GM06990 (cell line): ENCODE measurements at regions not wholly inside any gene's neighbourhood (a gene's known extent, or its start where the extent isn't known, plus 50 kb on each side); places are given as distances from the start of the nearest gene placed in this dataset.

Source experiments
- DNase-seq: peaks from one replicate; pipeline ENCODE4 v3.0.0-alpha.2; 2011; ENCODE audit not compliant: insufficient read length; ENCODE audit errors: extremely low read depth
- H3K27me3 ChIP-seq: replicated peaks from 2 replicates; pipeline ENCODE4 v1.6.0; 2011; ENCODE audit warnings: low read length; ENCODE audit not compliant: control insufficient read depth, insufficient read depth
- H3K36me3 ChIP-seq: 2 replicates; pipeline ENCODE4 v1.5.1; 2011; ENCODE audit warnings: low read length; ENCODE audit not compliant: control insufficient read depth, insufficient read depth
- H3K4me3 ChIP-seq: replicated peaks from 2 replicates; pipeline ENCODE4 v1.5.1; 2011; ENCODE audit warnings: low read depth, mild to moderate bottlenecking, control low read depth, low read length
- CTCF ChIP-seq: IDR thresholded peaks from 2 replicates; pipeline ENCODE4 v1.5.1; 2011; ENCODE audit warnings: low read length, control low read depth, mild to moderate bottlenecking, inconsistent platforms; ENCODE audit not compliant: insufficient read depth, poor library complexity, severe bottlenecking

- no peaks in the 10 kb centered on the region; the same call in 1 of the 2 replicates for H3K27me3 ChIP-seq
- no peak overlapping the region for H3K4me3 ChIP-seq
- DNase-seq: no peak
- no peaks in the 10 kb centered on the region for H3K36me3 ChIP-seq
- no peak for TF ChIP-seq CTCF
These were observed 223.6 kb downstream of the OGFRL1 start for GRCh38 chr6:71512256-71512655.

GRCh38 chr6:71513036-71513435 lies 224.4 kb downstream of the OGFRL1 start:
- DNase-seq: no peak
- TF ChIP-seq CTCF: no peak
- Histone ChIP-seq H3K36me3 (no peaks in the 10 kb centered on the region), H3K4me3 (no peak overlapping the region), H3K27me3 (no peaks in the 10 kb centered on the region; the same call in 1 of the 2 replicates)

- H3K27me3 ChIP-seq: no peaks in the 10 kb centered on the region; the same call in 1 of the 2 replicates
- DNase-seq: no peak
- no peak overlapping the region for H3K4me3 ChIP-seq
- no peak for TF ChIP-seq CTCF
- no peaks in the 10 kb centered on the region for H3K36me3 ChIP-seq
These were observed 234.9 kb downstream of the OGFRL1 start for GRCh38 chr6:71523548-71523947.

GRCh38 chr6:71524201-71524600 lies 235.6 kb downstream of the OGFRL1 start:
- H3K4me3 ChIP-seq: no peak overlapping the region
- no peaks in the 10 kb centered on the region for H3K36me3 ChIP-seq
- DNase-seq: no peak
- no peak for TF ChIP-seq CTCF
- H3K27me3 ChIP-seq: no peaks in the 10 kb centered on the region; the same call in 1 of the 2 replicates

GRCh38 chr6:71527886-71528285 lies 239.3 kb downstream of the OGFRL1 start:
- Histone ChIP-seq H3K4me3 (no peak overlapping the region), H3K27me3 (no peaks in the 10 kb centered on the region; the same call in 1 of the 2 replicates), H3K36me3 (no peaks in the 10 kb centered on the region)
- TF ChIP-seq CTCF: no peak
- no peak for DNase-seq

- DNase-seq: no peak
- TF ChIP-seq CTCF: no peak
- Histone ChIP-seq H3K27me3 (no peaks in the 10 kb centered on the region; the same call in 1 of the 2 replicates), H3K4me3 (no peak overlapping the region), H3K36me3 (no peaks in the 10 kb centered on the region)
These were observed 240.4 kb downstream of the OGFRL1 start for GRCh38 chr6:71529026-71529425.
